ENCODE measurements at regions not wholly inside any gene's neighbourhood (a gene's known extent, or its start where the extent isn't known, plus 50 kb on each side); places are given as distances from the start of the nearest gene placed in this dataset.

GRCh38 chrX:88526385-88526784 is 220.6 kb upstream of the CPXCR1 start:
- H3K4me3 ChIP-seq (ENCODE audit: low read depth, low read length) = no peak overlapping the region
- no peak for DNase-seq (ENCODE audit: low read depth)
- TF ChIP-seq CTCF (conservative IDR thresholded peaks at IDR 0.05; ENCODE audit: low read depth, low read length) = no peak

GRCh38 chrX:88558421-88558820 is 188.6 kb upstream of the CPXCR1 start:
- no peak for TF ChIP-seq CTCF (conservative IDR thresholded peaks at IDR 0.05; ENCODE audit: low read depth, low read length)
- DNase-seq (ENCODE audit: low read depth) = no peak
- no peak overlapping the region for H3K4me3 ChIP-seq (ENCODE audit: low read depth, low read length)

GRCh38 chrX:88560673-88561330 is 186.2 kb upstream of the CPXCR1 start:
- no peak for TF ChIP-seq CTCF (conservative IDR thresholded peaks at IDR 0.05; ENCODE audit: low read depth, low read length)
- DNase-seq (ENCODE audit: low read depth) = no peak
- H3K4me3 ChIP-seq (ENCODE audit: low read depth, low read length) = no peak overlapping the region

GRCh38 chrX:88584283-88584682 is 162.7 kb upstream of the CPXCR1 start:
- H3K4me3 ChIP-seq (ENCODE audit: low read depth, low read length) = no peak overlapping the region
- TF ChIP-seq CTCF (conservative IDR thresholded peaks at IDR 0.05; ENCODE audit: low read depth, low read length) = no peak
- no peak for DNase-seq (ENCODE audit: low read depth)

- TF ChIP-seq CTCF (conservative IDR thresholded peaks at IDR 0.05; ENCODE audit: low read depth, low read length) = no peak
- no peak overlapping the region for H3K4me3 ChIP-seq (ENCODE audit: low read depth, low read length)
Observed at GRCh38 chrX:88586317-88586716, 160.7 kb upstream of the CPXCR1 start.

GRCh38 chrX:88603237-88603636 is 143.8 kb upstream of the CPXCR1 start:
- TF ChIP-seq CTCF (conservative IDR thresholded peaks at IDR 0.05; ENCODE audit: low read depth, low read length) = no peak
- no peak overlapping the region for H3K4me3 ChIP-seq (ENCODE audit: low read depth, low read length)
- DNase-seq (ENCODE audit: low read depth) = no peak

More at GRCh38 chrX:88586317-88586716, 160.7 kb upstream of the CPXCR1 start:
- no peak for DNase-seq (ENCODE audit: low read depth)
